ENCODE measurements at regions not wholly inside any gene's neighbourhood (a gene's known extent, or its start where the extent isn't known, plus 50 kb on each side); places are given as distances from the start of the nearest gene placed in this dataset.
"Not testable (repeated sequence)": the region's sequence is repeated elsewhere in the genome, so short reads cannot be mapped to it uniquely, and the experiment has no call there.

DNA sequence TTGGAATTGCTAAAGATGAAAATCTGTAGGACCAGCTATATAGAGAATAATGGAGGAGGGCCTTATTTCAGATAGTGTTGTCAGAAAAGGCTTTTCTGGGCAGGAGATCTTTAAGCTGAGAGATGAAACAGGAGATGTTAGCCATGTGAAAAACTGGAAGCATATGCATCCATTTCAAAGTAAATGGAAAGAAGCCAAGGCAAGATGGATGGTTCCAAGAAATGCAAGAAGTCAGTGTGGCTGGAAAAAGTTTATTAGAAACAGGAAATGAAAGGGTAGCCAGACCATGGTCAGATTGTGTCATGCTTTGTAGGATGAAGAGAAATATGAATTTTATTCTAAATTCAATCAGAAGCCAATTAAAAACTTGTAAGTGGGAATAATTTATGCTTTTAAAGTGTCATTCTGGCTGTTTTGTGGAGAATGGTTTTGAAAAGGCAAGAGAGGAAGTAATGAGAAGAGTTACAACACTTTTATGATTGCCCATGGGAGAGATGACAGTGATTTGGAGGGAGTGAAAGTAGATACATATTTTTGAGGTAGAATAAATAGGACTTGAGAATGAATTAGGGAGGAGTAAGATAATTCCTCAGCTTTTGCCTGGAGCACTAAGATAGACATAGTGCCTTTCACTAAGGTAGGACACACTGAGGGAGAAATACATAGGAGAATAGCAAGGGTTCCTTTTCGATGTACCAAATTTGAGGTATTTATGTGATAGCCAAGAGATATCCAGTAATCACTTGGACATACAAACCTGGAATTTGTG lies 620.1 kb downstream of the HTR1B start:
- no peak for DNase-seq (ENCODE audit: low spot score)

DNA sequence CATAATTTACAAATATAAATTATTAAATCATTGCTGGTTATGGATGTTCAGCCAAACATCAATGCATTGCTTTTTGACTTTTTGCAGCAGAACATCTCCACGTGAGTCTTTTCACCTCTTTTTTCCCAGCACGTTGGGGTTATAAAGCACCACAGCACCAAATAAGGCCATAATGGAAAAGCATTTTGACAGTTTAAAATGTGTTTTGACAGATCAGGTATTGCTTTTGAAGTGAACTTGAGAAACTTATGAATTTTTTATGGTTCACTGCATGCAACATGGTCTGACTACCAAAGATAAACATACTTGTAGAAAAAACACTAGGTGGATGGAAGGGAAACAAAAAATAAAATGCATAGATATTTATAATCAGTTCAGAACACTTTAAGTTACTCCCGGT lies 622.4 kb downstream of the HTR1B start:
- DNase-seq (ENCODE audit: low spot score): no peak

DNA sequence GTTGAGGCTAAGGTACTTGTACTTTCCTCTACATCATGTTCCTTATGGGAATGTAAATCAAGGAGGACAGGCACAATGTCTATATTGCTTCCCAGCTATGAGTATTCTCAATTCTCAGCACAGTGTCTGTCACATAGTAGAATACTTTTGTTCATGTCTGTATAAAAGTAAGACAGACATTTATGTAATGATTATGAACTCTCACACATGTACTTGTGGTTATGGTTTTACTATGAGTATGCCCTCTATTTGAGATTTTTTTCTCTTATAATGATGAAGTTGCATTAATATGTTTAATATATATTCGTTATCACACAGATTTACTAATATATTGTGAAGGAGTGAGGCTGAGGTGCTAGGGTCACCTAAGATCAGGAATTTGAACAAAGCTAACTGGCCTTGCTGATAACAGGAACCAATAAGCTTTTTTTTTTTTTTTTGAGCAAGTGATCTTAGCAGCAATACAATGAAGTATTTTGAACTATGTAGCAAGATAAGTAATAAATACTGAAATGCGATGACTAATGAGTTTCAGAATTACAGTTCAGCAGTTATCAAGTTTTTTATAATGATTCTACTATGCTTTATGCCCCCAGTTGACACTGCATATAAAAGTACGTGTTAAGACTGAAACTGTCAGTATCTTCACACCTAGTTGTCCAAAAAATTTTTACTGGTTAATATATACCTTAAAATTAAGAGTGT lies 623.1 kb downstream of the HTR1B start:
- no peak for DNase-seq (ENCODE audit: low spot score)

DNA sequence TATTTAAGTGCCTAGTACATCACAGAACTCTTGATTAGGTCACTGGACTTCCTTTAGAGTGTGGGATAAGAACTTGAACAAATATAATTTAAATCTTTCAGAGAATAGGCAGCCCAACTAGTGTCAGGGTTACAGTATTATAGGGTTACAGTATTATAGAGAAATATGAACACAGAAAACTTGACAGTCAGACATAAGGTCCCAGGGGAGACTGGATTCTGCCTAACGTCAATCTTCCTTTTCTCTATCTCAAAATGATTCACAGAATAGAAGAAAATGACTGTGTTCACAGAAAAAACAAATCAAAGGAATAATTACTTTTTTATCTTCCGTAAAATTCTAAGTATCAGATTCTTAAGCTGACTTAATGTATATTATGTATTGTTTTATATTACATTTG lies 623.8 kb downstream of the HTR1B start:
- DNase-seq (ENCODE audit: low spot score): no peak

DNA sequence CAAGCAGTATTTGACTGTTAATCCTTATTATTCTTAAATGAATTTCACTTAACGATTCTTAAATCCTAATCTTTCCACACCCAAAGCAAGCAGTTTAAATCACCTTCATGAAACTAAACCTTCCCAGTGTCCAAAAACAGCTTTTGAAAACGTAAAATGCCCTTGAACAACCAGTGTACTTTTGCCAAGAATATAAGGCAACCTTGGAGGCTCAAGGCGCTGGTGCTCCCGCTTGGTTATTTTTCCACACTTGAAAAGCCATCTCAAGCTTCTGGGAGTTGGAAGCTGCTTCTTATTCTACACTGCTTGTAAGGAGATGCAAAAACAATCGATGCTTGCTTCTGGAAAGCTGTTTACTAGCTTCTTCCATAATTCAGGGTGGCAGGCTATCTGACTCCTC lies 625.7 kb downstream of the HTR1B start:
- no peak for DNase-seq (ENCODE audit: low spot score)

DNA sequence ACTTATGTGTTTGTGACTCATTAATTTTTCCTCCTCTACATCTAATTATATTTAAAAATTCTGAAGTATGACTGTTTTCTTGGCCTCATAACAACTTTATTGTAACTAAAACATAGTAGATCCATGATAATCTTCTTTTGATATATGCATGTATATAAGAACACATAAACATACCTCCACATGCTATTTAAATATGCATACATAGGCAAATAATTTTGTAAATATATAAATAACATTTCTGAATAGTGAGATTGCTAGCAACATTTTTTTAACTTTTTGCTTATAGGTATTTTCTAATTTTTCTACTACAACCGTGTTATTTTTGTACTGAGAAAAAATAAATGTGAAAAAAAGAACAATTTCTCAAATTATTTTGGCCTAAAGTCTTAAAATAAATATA lies 627.6 kb downstream of the HTR1B start:
- DNase-seq (ENCODE audit: low spot score): no peak

DNA sequence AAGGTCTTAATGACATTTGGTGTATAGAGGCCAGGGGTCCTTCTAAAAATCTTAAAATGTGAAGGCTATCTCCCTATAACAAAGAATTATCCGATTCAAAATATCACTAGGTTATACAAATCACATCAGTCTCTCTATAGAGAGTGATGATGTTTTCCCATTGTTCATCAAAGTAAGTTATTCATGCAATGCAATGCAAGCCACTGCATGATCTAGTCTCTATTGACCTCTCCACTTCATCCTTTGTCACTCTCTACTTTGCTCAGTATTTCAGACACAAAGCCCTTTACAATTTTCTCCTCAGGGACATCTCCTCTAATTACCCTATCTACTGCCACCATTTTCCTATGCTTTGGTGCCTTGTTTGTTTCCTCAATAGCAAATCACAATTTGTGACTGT lies 628.0 kb downstream of the HTR1B start:
- no peak for DNase-seq (ENCODE audit: low spot score)

DNA sequence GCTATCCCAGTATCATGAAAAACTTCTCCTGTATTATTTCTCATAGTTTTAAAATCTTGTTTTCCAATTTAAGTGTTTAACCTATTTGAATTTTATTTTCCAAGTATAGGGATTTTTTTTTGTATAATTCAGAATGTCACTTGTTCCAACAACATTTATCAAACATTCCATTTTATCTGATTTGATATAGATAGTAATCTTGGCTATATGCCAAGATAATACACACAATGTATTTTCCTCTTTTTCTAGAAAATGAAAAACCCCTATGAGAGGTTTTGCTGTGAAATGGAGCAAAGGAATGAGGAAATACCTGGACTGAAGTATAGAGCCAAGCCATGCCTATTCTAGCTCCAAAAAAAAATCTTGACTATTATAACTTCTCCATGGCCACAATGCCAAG lies 628.9 kb downstream of the HTR1B start:
- DNase-seq (ENCODE audit: low spot score): no peak

DNA sequence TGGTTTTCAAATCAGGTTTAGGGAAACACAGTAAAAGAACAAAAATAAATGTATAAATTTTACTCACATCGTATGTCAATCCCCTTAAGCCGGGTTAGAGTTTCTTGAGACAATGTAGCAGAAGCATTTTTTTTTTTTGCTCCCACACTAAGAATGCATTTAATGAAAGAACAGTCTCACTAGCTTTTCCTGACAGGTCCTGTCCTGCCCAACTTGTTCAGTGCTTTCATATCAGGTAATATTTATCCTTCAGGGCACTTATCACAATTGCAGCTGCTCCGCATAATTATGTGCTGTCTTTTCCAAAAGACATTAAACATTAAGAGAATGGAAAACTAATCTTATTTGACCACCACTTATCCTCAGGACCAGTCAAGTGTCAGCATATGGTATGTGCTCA lies 632.0 kb downstream of the HTR1B start:
- DNase-seq (ENCODE audit: low spot score): no peak

DNA sequence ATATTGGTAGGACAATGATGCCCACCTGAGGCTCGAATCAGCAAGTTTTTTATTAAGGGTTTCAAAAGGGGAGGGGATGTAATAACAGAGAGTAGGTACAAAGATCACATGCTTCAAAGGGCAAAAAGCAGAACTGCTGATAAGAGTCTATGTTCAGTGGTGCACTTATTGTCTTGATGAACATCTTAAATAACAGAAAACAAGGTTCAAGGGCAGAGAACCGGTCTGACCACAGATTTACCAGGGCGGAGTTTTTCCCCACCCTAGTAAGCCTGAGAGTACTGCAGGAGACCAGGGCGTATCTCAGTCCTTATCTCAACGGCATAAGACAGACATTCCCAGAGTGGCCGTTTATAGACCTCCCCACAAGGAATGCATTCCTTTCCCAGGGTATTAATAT lies 639.7 kb downstream of the HTR1B start:
- not testable (repeated sequence) for DNase-seq (ENCODE audit: low spot score)

DNA sequence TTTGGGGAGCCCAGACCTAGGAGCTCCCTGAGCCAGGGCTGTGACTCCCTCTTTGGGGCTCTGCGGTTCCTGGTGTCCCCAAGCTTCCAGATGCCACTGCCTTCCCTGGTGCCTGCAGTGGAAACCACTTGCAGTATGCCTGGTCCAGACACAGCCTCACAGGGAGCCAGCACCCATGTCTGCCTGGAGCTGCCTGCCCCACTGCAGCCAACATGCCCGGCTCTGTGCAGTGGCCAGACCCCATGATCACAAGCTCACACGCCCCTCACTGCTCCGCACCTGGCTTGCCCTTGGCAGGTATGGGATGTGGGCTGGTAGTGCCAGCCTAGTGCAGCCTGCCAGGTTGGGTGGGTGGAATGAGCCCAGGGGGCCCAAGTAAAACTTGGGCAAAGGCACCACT lies 644.8 kb downstream of the HTR1B start:
- DNase-seq (ENCODE audit: low spot score): no peak

DNA sequence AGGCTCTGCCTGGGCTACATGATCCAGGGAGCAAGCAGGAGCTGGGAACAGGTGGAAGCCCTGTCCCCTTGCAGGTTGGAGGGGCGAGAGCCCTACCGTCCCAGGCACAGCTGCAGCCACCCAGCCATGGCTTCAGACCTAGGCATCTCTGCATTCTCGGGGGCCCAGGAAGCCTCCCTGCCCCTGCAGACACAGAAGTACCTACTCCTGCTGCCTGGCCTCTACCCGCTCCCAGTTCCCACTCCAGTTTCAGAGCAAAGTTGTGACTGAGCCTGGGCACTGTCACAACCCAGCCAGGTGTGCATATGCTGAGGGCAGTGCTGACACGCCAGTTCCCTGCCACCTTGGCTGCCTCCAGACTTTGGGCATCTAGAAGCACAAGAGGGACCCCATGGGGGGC lies 645.9 kb downstream of the HTR1B start:
- DNase-seq (ENCODE audit: low spot score): no peak

DNA sequence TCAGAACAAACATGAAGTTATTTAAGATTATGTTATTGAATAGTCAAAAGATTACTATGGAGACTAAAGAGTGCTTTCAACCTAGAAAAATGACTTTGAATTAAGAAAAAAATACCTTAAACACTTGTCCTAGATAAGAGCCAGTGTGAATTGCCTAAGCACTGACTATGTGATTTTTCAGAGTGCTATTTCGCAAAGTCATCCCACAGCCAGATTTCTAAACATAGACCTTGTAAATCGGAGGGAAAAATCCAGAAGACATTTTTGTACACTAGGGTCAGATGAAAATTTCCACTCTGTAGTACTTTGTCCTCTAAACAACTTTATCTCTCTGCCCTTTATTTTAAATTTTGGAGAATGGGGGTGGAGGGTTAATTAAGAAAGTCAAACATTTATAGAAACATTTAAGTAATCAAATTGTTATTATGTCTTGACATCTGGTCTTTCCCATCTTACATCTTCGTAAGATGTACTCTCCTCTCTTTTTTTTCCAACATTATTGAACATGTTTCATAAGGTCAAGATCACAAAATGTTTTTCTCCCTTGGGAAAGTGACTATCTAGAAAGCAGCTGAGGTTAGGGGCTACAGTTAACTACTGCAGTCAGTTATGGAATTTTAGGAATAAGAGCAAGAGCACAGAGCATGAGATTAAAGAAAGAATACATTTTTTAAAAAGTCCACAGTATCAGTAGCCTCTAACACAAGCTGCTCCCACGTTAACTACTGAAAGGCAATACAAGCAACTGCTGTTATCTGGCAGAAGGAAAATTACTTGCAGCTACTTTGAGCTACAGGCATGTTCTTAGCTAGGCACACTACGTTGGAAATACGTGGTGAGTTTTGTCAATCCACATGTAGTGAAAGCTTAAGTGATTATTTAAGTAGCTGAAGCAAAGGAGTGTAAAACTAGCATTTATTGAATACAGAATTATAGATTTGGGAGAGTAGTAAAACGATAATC lies 648.5 kb downstream of the HTR1B start:
- no peak for DNase-seq (ENCODE audit: low spot score)

DNA sequence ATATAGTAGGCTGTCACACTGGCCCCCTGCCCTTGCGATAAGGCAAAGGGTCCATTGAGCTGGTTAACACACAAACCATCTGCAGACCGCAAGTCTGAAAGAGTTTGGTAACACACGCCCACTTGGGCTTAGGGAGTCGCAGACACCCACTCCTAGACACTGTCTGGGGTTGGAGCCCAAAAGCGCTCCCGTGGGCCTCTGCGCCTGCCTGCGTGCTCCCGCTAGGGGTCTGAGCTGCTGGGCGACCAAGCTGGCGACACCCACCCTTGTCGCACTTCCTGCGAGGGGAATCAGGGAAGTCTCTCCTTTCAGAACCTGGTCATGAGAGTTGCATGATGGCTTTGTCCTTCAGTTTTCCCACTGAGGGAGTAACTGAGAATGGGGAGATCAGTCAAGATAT lies 653.0 kb downstream of the HTR1B start:
- no peak for DNase-seq (ENCODE audit: low spot score)

DNA sequence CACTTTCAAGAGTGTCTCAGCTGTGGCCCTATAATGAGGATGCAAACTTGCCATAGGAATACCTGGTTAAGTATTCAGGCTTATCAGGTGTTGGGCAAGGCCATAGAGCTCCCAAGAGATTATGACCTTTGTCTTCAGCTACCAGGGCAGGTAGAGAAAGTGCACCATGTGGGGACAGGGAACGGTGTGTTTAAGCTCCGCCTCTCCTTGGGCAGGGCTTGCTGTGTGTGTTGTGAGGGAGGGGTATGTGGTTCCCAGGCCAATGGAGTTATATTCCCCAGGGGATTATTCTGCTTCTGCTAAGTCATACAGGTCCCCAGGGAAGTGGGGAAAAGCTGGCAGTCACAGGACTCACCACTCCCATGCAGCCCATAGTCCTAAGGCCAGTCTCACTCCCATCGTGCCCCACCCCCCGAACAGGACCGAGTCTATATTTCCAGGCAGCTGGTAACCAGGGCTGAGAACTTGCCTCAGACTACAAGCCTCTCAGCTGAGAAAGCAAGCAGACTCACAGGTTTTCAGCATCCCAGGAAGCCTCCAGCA lies 660.2 kb downstream of the HTR1B start:
- DNase-seq (ENCODE audit: low spot score): no peak

DNA sequence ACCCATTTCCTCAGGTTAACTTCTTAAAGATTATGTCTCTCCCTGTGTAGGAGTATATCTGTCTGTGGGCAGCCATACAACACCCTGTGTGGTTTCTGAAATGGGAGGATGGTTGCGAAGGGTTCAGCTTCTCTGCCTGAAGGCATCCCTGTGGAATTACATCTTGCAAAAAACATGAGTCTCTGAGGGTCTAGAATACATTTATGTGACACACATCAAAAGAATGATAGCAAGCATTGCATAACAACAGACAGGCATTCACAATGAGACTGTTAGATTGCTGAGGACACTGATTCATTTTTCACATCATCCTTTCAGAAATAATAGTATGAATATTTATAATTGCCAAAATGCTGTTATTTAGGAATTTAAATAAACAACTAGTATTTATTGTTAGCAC lies 670.9 kb downstream of the HTR1B start:
- DNase-seq (ENCODE audit: low spot score): no peak

DNA sequence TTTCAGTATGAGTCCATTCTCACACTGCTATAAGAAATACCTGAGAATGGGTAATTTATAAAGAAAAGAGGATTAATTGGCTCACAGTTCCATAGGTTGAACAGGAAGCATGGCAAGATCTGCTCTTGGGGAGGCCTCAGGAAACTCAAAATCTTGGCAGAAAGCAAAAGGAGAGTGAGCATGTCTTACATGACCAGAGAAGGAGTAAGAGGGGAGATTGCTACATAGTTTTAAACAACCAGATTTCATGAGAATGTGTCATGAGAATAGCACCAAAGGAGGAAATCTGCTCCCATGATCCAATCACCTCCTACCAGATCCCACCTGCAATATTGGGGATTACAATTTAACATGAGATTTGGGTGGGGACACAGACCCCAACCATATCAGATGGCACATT lies 672.4 kb downstream of the HTR1B start:
- no peak for DNase-seq (ENCODE audit: low spot score)

DNA sequence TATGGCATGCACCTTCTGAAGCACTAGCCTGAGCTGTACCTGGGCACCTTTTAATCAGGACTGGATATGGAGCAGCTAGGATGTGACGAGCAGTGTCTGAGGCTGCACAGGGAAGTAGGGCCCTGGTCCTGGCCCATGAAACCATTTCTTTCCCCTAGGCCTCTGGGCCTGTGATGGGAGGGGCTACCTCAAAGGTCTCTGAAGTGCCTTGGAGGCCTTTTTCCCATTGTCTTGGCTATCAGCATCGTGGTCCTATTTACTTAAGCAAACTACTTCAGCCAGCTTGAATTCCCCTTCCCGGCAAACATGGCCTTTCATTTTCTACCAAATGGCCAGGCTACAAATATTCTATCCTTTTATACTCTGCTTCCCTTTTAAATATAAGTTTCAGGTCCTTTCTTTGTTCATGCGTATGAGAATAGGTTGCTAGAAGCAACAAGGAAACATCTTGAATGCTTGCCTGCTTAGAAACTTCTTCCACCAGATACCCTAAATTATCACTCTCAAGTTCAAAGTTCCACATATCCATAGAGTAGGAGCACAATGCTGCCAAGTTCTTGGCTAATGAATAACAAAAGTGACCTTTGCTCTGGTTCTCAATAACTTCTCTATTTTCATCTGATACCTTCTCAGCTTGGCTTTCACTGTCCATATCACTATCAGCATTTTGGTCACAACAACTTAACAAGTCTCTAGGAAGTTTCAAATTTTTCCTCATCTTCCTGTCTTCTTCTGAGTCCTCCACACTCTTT lies 673.1 kb downstream of the HTR1B start:
- no peak for DNase-seq (ENCODE audit: low spot score)

DNA sequence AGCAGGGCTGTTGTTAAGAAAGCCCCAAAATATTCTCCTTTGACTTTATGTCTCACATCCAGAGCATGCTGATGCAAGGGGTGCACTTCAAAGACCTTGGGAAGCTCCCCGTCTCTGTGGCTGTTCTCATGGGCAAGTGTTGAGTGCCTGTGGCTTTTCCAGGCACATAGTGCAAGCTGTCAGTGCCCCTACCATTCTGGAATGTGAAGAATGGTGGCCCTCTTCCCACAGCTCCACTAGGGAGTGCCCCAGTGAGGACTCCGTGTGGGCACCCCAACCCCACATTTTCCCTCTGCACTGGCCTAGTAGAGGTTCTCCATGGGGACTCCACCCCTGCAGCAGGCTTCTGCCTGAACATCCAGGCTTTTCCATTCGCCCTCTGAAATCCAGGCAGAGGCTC lies 673.7 kb downstream of the HTR1B start:
- no peak for DNase-seq (ENCODE audit: low spot score)

DNA sequence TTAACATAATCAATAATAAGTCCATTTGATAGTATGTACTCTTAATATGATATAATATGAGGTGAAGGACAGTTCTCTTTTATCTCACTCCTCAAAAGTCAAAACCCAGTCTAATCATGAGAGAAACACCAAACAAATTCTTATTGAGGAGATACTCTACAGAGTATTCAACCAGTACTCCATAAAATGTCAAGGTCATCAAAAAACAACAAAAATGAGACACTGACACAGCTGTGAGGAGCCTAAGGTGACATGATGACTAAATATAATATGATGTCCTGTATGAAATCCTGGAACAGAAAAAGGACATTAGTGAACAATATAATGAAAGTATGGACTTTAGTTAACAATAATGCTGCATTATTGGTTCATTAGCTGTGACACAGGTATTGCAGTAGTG lies 675.1 kb downstream of the HTR1B start:
- DNase-seq (ENCODE audit: low spot score): no peak

DNA sequence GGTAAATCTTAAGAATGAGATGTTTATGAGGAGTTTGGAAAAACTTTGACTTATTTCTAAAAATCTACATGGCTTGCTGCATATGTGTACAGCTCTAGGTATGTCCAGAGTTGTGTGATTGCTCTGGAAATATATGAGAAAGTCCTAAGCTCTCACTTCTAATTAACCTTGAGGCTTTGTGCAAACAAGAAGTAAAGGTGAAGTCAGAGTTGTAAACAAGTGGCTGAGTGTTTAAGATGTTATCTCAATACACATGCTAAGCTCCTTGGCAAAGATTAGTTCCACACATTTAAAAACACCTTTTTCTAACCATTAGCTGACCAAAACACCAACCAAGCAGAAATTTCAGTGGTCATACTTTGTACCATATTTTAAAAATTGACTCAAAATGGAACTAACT lies 684.2 kb downstream of the HTR1B start:
- no peak for DNase-seq (ENCODE audit: low spot score)

DNA sequence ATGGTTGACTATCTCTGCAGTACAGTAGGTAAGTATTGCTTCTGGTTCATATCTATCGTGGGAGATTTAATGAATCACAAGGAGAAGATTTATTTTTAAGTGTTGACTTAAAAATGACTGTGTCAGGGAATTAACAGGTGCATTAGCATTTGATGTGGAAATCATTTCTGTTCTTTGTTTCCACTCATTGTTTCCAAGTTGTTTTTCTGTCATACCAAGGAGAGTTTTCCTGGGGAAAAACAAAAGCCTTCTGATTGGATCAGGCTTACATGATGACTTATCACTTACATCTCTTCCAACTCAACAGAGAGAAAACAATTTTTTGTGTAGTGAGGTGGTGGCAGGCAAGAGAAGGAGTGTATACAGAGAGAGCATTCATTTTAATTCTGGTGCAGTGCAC lies 686.4 kb downstream of the HTR1B start:
- no peak for DNase-seq (ENCODE audit: low spot score)
